SK-N-SH treated with all-trans-retinoic acid at 6 μM for 48 hours (cell line): ENCODE measurements at regions not wholly inside any gene's neighbourhood (a gene's known extent, or its start where the extent isn't known, plus 50 kb on each side); places are given as distances from the start of the nearest gene placed in this dataset.

Source experiments
- ARNTL ChIP-seq: fragments of 450-650 bp; formaldehyde crosslinking; IDR thresholded peaks from 2 replicates; pipeline ENCODE4 v1.5.0; 2020; ENCODE audit warnings: low read depth, mild to moderate bottlenecking, moderate library complexity, borderline replicate concordance
- BACH2 ChIP-seq: fragments of 250-450 bp; sonication (Bioruptor Pico); IDR thresholded peaks from 2 replicates; pipeline ENCODE4 v1.9.0; 2021; ENCODE audit warnings: mild to moderate bottlenecking, borderline replicate concordance
- CSDC2 ChIP-seq: fragments of 250-450 bp; sonication (Bioruptor Pico); IDR thresholded peaks from 2 replicates; pipeline ENCODE4 v1.5.0; 2020; ENCODE audit warnings: mild to moderate bottlenecking, moderate library complexity
- ESRRG ChIP-seq: fragments of 250-450 bp; sonication (Bioruptor Pico); IDR thresholded peaks from 2 replicates; pipeline ENCODE4 v1.6.1; 2021; ENCODE audit warnings: mild to moderate bottlenecking
- PATZ1 ChIP-seq: fragments of 250-450 bp; sonication (Bioruptor Pico); IDR thresholded peaks from 2 replicates; pipeline ENCODE4 v1.8.0; 2020; ENCODE audit warnings: mild to moderate bottlenecking, moderate library complexity, borderline replicate concordance
- TOX ChIP-seq: fragments of 250-450 bp; sonication (Bioruptor Pico); IDR thresholded peaks from 2 replicates; pipeline ENCODE4 v1.8.0; 2021; ENCODE audit warnings: mild to moderate bottlenecking, moderate library complexity, borderline replicate concordance
- ZFP3 ChIP-seq: fragments of 250-450 bp; sonication (Bioruptor Pico); IDR thresholded peaks from 2 replicates; pipeline ENCODE4 v1.5.0; 2020; ENCODE audit warnings: mild to moderate bottlenecking, moderate library complexity
- ZFP30 ChIP-seq: fragments of 450-650 bp; formaldehyde crosslinking; IDR thresholded peaks from 2 replicates; pipeline ENCODE4 v1.5.0; 2022; ENCODE audit warnings: mild to moderate bottlenecking, moderate library complexity
- ZNF8 ChIP-seq: fragments of 450-650 bp; formaldehyde crosslinking; IDR thresholded peaks from 2 replicates; pipeline ENCODE4 v1.5.0; 2020; ENCODE audit warnings: mild to moderate bottlenecking, moderate library complexity
- TF ChIP-seq, protein P1 (sequence below): fragments of 250-450 bp; sonication (Bioruptor Pico); IDR thresholded peaks from 2 replicates; pipeline ENCODE4 v1.8.0; 2021; ENCODE audit warnings: low read depth, mild to moderate bottlenecking, moderate library complexity, borderline replicate concordance

DNA sequence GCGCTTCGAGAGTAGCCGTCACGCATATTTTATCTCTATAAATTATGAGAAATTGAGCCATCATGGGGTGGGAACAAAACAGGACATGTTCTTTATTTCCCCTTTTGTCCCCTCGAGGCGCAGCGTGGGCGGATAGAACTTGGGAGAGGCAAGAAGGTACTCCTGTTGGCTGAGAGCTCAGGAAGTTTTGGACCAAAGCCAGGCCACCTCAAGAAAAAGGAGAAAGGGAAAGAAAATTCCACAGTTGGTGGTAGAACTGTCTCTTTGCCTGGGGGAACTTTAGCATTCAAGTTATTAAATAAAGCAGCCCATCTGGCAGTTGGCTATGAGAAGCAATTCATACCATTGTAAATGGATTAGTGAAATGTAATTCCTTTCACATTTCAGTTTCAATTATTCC is 76.4 kb upstream of the DSCAM start:
- TF ChIP-seq TOX (CRISPR knock-in tag) (no peak), CSDC2 (no peak), ARNTL (CRISPR knock-in tag) (no peak), BACH2 (no peak), PATZ1 (CRISPR knock-in tag) (no peak), ZNF8 (CRISPR knock-in tag) (no peak), ZFP30 (CRISPR knock-in tag) (no peak), ZFP3 (CRISPR knock-in tag) (no peak), ESRRG (CRISPR knock-in tag) (no peak)
- TF ChIP-seq, protein P1, sequence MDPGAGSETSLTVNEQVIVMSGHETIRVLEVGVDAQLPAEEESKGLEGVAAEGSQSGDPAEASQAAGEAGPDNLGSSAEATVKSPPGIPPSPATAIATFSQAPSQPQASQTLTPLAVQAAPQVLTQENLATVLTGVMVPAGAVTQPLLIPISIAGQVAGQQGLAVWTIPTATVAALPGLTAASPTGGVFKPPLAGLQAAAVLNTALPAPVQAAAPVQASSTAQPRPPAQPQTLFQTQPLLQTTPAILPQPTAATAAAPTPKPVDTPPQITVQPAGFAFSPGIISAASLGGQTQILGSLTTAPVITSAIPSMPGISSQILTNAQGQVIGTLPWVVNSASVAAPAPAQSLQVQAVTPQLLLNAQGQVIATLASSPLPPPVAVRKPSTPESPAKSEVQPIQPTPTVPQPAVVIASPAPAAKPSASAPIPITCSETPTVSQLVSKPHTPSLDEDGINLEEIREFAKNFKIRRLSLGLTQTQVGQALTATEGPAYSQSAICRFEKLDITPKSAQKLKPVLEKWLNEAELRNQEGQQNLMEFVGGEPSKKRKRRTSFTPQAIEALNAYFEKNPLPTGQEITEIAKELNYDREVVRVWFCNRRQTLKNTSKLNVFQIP (CRISPR knock-in tag): no peak
